GM21526 (cell line): ENCODE measurements at regions not wholly inside any gene's neighbourhood (a gene's known extent, or its start where the extent isn't known, plus 50 kb on each side); places are given as distances from the start of the nearest gene placed in this dataset.

Experiments
- ATAC-seq: cut with Tn5 transposase; IDR thresholded peaks from one replicate; pipeline ENCODE4 v1.9.1; 2021; ENCODE audit warnings: moderate library complexity; ENCODE audit not compliant: unreplicated experiment, low FRiP score

GRCh38 chr16:5671421-5671820 is 573.8 kb upstream of the EEF2KMT start:
- ATAC-seq = no peak

- no peak for ATAC-seq
Observed at GRCh38 chr16:5670198-5670597, 572.6 kb upstream of the EEF2KMT start.

GRCh38 chr16:5668553-5668952 is 571.0 kb upstream of the EEF2KMT start:
- ATAC-seq = no peak

- ATAC-seq = no peak
Observed at GRCh38 chr16:5665834-5666233, 568.2 kb upstream of the EEF2KMT start.

- ATAC-seq = no peak
Observed at GRCh38 chr16:5653789-5654188, 556.2 kb upstream of the EEF2KMT start.

GRCh38 chr16:5653041-5653440 is 555.4 kb upstream of the EEF2KMT start:
- ATAC-seq = no peak

- no peak for ATAC-seq
Observed at GRCh38 chr16:5649762-5650743, 552.5 kb upstream of the EEF2KMT start.

GRCh38 chr16:5647051-5647450 is 549.5 kb upstream of the EEF2KMT start:
- no peak for ATAC-seq

GRCh38 chr16:5643855-5644531 is 546.4 kb upstream of the EEF2KMT start:
- no peak for ATAC-seq

- ATAC-seq = no peak
Observed at GRCh38 chr16:5642436-5642835, 544.8 kb upstream of the EEF2KMT start.

GRCh38 chr16:5642011-5642410 is 544.4 kb upstream of the EEF2KMT start:
- ATAC-seq = no peak

- no peak for ATAC-seq
Observed at GRCh38 chr16:5640883-5641282, 543.3 kb upstream of the EEF2KMT start.

- ATAC-seq = no peak
Observed at GRCh38 chr16:5639531-5639930, 541.9 kb upstream of the EEF2KMT start.

GRCh38 chr16:5635331-5635730 is 537.7 kb upstream of the EEF2KMT start:
- ATAC-seq = no peak

GRCh38 chr16:5634666-5635180 is 537.1 kb upstream of the EEF2KMT start:
- no peak for ATAC-seq

GRCh38 chr16:5633845-5634440 is 536.3 kb upstream of the EEF2KMT start:
- ATAC-seq = no peak

- no peak for ATAC-seq
Observed at GRCh38 chr16:5622234-5622884, 524.8 kb upstream of the EEF2KMT start.

- ATAC-seq = no peak
Observed at GRCh38 chr16:5621826-5622225, 524.2 kb upstream of the EEF2KMT start.

GRCh38 chr16:5619304-5619703 is 521.7 kb upstream of the EEF2KMT start:
- no peak for ATAC-seq

GRCh38 chr16:5616841-5617240 is 519.2 kb upstream of the EEF2KMT start:
- no peak for ATAC-seq
